K562 (cell line): ENCODE measurements at regions not wholly inside any gene's neighbourhood (a gene's known extent, or its start where the extent isn't known, plus 50 kb on each side); places are given as distances from the start of the nearest gene placed in this dataset.

Experiments
- ATAC-seq: fragments of 200-7000 bp; cut with Tn5 transposase; 3 replicates; pipeline ENCODE4 v1.9.1; 2020; ENCODE audit warnings: moderate library complexity
- BruUV-seq: library from RNA; stranded (reverse); fragments of 400-500 nt; replicated peaks from 2 replicates; lab custom pipeline; 2021; lab: Mats Ljungman, UMichigan
- CTCF ChIA-PET: fragments of 300-600 bp; formaldehyde crosslinking; extraction: SDS; loops from one replicate; lab custom pipeline; 2021; ENCODE audit warnings: low intra/inter-chr PET ratio; lab: Yijun Ruan, JAX
- POLR2A ChIA-PET: fragments of 300-600, 350-650 bp; sonication (Branson Sonifier 250); formaldehyde crosslinking; extraction: SDS; loops from one replicate; lab custom pipeline; 2021; ENCODE audit warnings: antibody characterized with exemption, inconsistent platforms; lab: Yijun Ruan, JAX
- DNase-seq, 4 experiments: peaks; one replicate each; pipeline versions ENCODE4 v3.0.0 to v3.0.0-alpha.2; 2011 to 2018; ENCODE audit warnings: low spot score in 3 of 4, mixed read lengths in 3 of 4; ENCODE audit errors: extremely low read depth in 1 of 4
- FAIRE-seq: peaks from 2 replicates; lab custom pipeline; 2011; peaks lifted over from hg19 to GRCh38; lab: Jason Lieb, UNC
- H2AFZ ChIP-seq: 2 replicates; pipeline ENCODE4 v1.6.0; 2011; ENCODE audit warnings: low read depth, low read length, control low read depth, inconsistent platforms
- H3K27ac ChIP-seq: fragments of 200-600 bp; 3 replicates; pipeline ENCODE4 v1.8.0; 2011; ENCODE audit warnings: low read depth, mild to moderate bottlenecking, control low read depth, inconsistent platforms, low read length, moderate library complexity, mixed read lengths; ENCODE audit errors: extremely low read depth
- H3K27me3 ChIP-seq, 2 experiments: fragments of 300-600 bp in 1 of 2; 2 replicates in 1 of 2; 3 replicates in 1 of 2; pipeline versions ENCODE4 v1.6.0 to v1.8.0; 2011; ENCODE audit warnings: inconsistent platforms in 2 of 2, low read length in 2 of 2, mild to moderate bottlenecking in 1 of 2, mixed read lengths in 1 of 2, moderate library complexity in 1 of 2; ENCODE audit not compliant: control insufficient read depth in 2 of 2, insufficient read depth in 2 of 2
- H3K36me3 ChIP-seq: fragments of 300-600 bp; 3 replicates; pipeline ENCODE4 v1.8.0; 2011; ENCODE audit warnings: mild to moderate bottlenecking, low read length, inconsistent platforms; ENCODE audit not compliant: control insufficient read depth, insufficient read depth
- H3K4me1 ChIP-seq, 2 experiments: fragments of 200-600 bp in 1 of 2; replicated peaks in 1 of 2; 2 replicates in 1 of 2; 3 replicates in 1 of 2; pipeline versions ENCODE4 v1.5.1 to v1.8.0; 2011; ENCODE audit warnings: inconsistent platforms in 2 of 2, low read length in 2 of 2, mild to moderate bottlenecking in 1 of 2, mixed read lengths in 1 of 2, moderate library complexity in 1 of 2; ENCODE audit not compliant: control insufficient read depth in 2 of 2, insufficient read depth in 2 of 2
- H3K4me2 ChIP-seq: 2 replicates; pipeline ENCODE4 v1.6.1; 2011; ENCODE audit warnings: low read length, control low read depth, inconsistent platforms, mixed read lengths; ENCODE audit not compliant: insufficient read depth
- H3K4me3 ChIP-seq: fragments of 200-600 bp; sonication (generic), shearing (Covaris generic); 2 replicates; pipeline ENCODE4 v1.5.1; 2016; ENCODE audit warnings: control low read depth, inconsistent platforms
- H3K79me2 ChIP-seq: fragments of 200-600 bp; 3 replicates; pipeline ENCODE4 v1.8.0; 2011; ENCODE audit warnings: low read length, inconsistent platforms; ENCODE audit not compliant: control insufficient read depth, insufficient read depth
- H3K9ac ChIP-seq, 2 experiments: 2 replicates each; pipeline versions ENCODE4 v1.6.0 to v1.6.1; 2011; ENCODE audit warnings: low read depth in 2 of 2, low read length in 2 of 2, control low read depth in 1 of 2, inconsistent platforms in 1 of 2, mild to moderate bottlenecking in 1 of 2, mixed read lengths in 1 of 2; ENCODE audit not compliant: insufficient read depth in 1 of 2
- H3K9me1 ChIP-seq: one replicate; pipeline ENCODE4 v1.6.0; 2011; ENCODE audit warnings: inconsistent platforms, mild to moderate bottlenecking, low read length, moderate library complexity; ENCODE audit not compliant: control insufficient read depth, insufficient read depth
- H3K9me3 ChIP-seq: replicated peaks from 2 replicates; pipeline ENCODE4 v1.5.1; 2011; ENCODE audit warnings: low read depth, low read length, inconsistent platforms; ENCODE audit not compliant: control insufficient read depth, insufficient read depth
- H4K20me1 ChIP-seq: replicated peaks from 2 replicates; pipeline ENCODE4 v1.6.1; 2011; ENCODE audit warnings: low read length, inconsistent platforms, mixed read lengths; ENCODE audit not compliant: control insufficient read depth, insufficient read depth
- CLOCK ChIP-seq: fragments of 250-450 bp; sonication (Bioruptor Pico); IDR thresholded peaks from 2 replicates; pipeline ENCODE4 v1.4.0; 2020; ENCODE audit warnings: mild to moderate bottlenecking, moderate library complexity, borderline replicate concordance
- SETDB1 ChIP-seq: IDR thresholded peaks from one replicate; pipeline ENCODE4 v1.6.1; 2012; ENCODE audit warnings: low read length, control low read depth, inconsistent platforms
- ZNF398 ChIP-seq: fragments of 250-450 bp; sonication (Bioruptor Pico); IDR thresholded peaks from 2 replicates; pipeline ENCODE4 v1.8.0; 2021; ENCODE audit warnings: moderate library complexity, mild to moderate bottlenecking, inconsistent platforms
- ZNF707 ChIP-seq: fragments of 250-450 bp; sonication (Bioruptor Pico); conservative IDR thresholded peaks from 2 replicates; pipeline ENCODE4 v1.8.0; 2022; ENCODE audit warnings: inconsistent platforms, mild to moderate bottlenecking, moderate library complexity
- ZNF717 ChIP-seq: fragments of 250-450 bp; sonication (Bioruptor Pico); IDR thresholded peaks from 2 replicates; pipeline ENCODE4 v1.5.0; 2021
- WGBS: fragments of 100-300 bp; shearing (Covaris generic); methylation state at CpG from one replicate; pipeline ENCODE4 v1.1.6; 2016; ENCODE audit warnings: low coverage, mixed read lengths; ENCODE audit not compliant: insufficient coverage; ENCODE audit errors: missing lambda C conversion rate; 5-methylcytosine and 5-hydroxymethylcytosine counted together
- in situ Hi-C: fragments of 300-500 bp; cut with MboI; formaldehyde crosslinking; loops from 4 replicates; pipeline ENCODE4 v1.15.0; 2018; ENCODE audit warnings: inconsistent platforms, mixed read lengths
- intact Hi-C: fragments of 100-400 bp; cut with micrococcal nuclease; formaldehyde crosslinking; loops from 2 replicates; pipeline ENCODE4 v1.14.2; 2022

- ATAC-seq (no peak), DNase-seq (no peak), FAIRE-seq (no peak)
- no peaks in the 10 kb centered on the region for H3K4me1 ChIP-seq
- H3K9me3 ChIP-seq = no peaks in the 10 kb centered on the region
- in situ Hi-C loops (no loop called here), intact Hi-C loops (no loop called here)
- H3K9me1 ChIP-seq = no peaks in the 10 kb centered on the region
- no peak overlapping the region for H2AFZ ChIP-seq
- H4K20me1 ChIP-seq = no peaks in the 10 kb centered on the region
- H3K27ac ChIP-seq = no peak overlapping the region
- CTCF ChIA-PET = no interaction called here
- no peaks in the 10 kb centered on the region for H3K27me3 ChIP-seq
- H3K9ac ChIP-seq = no peak overlapping the region
- 0% methylated on average over 5 of the region's 5 CpGs for WGBS
- no peaks in the 10 kb centered on the region for H3K79me2 ChIP-seq
- H3K4me3 ChIP-seq = no peak overlapping the region
- no TSS peak for BruUV-seq
- no peaks in the 10 kb centered on the region for H3K36me3 ChIP-seq
- no peak for TF ChIP-seq CLOCK (CRISPR knock-in tag)
- TF ChIP-seq ZNF707 = no peak
- TF ChIP-seq SETDB1 = no peak
- TF ChIP-seq ZNF398 = no peak
- TF ChIP-seq ZNF717 = no peak
- H3K4me2 ChIP-seq = no peak overlapping the region
- POLR2A ChIA-PET = no interaction called here
Observed at GRCh38 chr10:121403527-121403926, 194.7 kb downstream of the FGFR2 start.
